Chondrocyte (in vitro differentiated cells): ENCODE measurements at regions not wholly inside any gene's neighbourhood (a gene's known extent, or its start where the extent isn't known, plus 50 kb on each side); places are given as distances from the start of the nearest gene placed in this dataset.

Source experiments
- DNase-seq: peaks from one replicate; pipeline ENCODE4 v3.0.0; 2021; ENCODE audit warnings: mixed read lengths, low spot score
- H3K27ac Mint-ChIP-seq: one replicate; pipeline ENCODE4 v1.8.0; 2021; ENCODE audit warnings: mild to moderate bottlenecking, moderate library complexity, mixed read lengths; ENCODE audit not compliant: unreplicated experiment
- H3K27me3 Mint-ChIP-seq: 2 replicates; pipeline ENCODE4 v1.8.0; 2021; ENCODE audit warnings: low read depth, mixed read lengths
- H3K36me3 Mint-ChIP-seq: 2 replicates; pipeline ENCODE4 v1.8.0; 2021; ENCODE audit warnings: low read depth, mixed read lengths
- H3K4me1 Mint-ChIP-seq: 2 replicates; pipeline ENCODE4 v1.8.0; 2021; ENCODE audit warnings: low read depth, mild to moderate bottlenecking, mixed read lengths
- H3K4me3 Mint-ChIP-seq: one replicate; pipeline ENCODE4 v1.8.0; 2021; ENCODE audit warnings: mild to moderate bottlenecking, moderate library complexity, mixed read lengths; ENCODE audit not compliant: unreplicated experiment
- H3K9me3 Mint-ChIP-seq: 2 replicates; pipeline ENCODE4 v1.8.0; 2021; ENCODE audit warnings: low read depth, mixed read lengths
- TF ChIP-seq, protein P1 (sequence below): fragments of 200-600 bp; sonication (generic); IDR thresholded peaks from 2 replicates; pipeline ENCODE4 v1.5.0; 2021; ENCODE audit warnings: antibody characterized with exemption, mild to moderate bottlenecking, moderate library complexity

DNA sequence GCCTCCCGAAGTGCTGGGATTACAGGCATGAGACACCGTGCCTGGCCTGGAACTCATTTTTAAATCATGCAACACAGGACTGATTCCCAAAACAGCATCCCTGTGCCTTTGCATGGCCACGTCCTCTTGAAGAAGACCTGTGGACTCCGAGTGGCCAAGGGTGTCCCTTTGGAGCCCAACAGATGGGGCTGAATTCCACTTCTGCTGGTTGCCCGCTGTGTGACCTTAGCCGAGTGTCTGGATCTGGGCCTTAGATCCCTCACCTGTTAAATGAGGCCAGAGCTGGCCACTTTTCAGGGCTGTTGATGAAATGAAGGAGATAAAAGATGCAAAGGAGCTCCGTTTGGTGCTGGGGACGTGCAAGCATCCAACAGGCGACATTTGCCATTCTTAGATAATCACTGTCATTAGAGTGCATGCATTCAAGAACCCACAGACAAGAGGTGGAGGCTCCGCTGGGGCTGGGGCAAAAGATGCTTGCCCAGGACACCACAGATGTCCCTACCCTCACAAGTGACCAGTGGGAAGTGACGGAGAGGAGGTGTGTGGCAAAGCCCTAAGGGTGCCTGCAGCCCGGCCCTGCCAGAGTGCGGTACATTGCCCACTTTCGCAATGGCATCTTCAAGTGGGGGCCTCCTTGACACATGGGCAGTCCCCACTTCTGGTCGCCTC lies 354.1 kb upstream of the TNRC6C start:
- peaks cover 3% of the 10 kb centered on the region for H3K27me3 Mint-ChIP-seq
- TF ChIP-seq, protein P1, sequence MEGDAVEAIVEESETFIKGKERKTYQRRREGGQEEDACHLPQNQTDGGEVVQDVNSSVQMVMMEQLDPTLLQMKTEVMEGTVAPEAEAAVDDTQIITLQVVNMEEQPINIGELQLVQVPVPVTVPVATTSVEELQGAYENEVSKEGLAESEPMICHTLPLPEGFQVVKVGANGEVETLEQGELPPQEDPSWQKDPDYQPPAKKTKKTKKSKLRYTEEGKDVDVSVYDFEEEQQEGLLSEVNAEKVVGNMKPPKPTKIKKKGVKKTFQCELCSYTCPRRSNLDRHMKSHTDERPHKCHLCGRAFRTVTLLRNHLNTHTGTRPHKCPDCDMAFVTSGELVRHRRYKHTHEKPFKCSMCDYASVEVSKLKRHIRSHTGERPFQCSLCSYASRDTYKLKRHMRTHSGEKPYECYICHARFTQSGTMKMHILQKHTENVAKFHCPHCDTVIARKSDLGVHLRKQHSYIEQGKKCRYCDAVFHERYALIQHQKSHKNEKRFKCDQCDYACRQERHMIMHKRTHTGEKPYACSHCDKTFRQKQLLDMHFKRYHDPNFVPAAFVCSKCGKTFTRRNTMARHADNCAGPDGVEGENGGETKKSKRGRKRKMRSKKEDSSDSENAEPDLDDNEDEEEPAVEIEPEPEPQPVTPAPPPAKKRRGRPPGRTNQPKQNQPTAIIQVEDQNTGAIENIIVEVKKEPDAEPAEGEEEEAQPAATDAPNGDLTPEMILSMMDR, result no peak
- no peak overlapping the region for H3K4me3 Mint-ChIP-seq
- peaks cover 45% of the 10 kb centered on the region for H3K4me1 Mint-ChIP-seq
- DNase-seq, result no peak
- no peaks in the 10 kb centered on the region for H3K9me3 Mint-ChIP-seq
- no peak overlapping the region for H3K27ac Mint-ChIP-seq
- H3K36me3 Mint-ChIP-seq, result no peaks in the 10 kb centered on the region

DNA sequence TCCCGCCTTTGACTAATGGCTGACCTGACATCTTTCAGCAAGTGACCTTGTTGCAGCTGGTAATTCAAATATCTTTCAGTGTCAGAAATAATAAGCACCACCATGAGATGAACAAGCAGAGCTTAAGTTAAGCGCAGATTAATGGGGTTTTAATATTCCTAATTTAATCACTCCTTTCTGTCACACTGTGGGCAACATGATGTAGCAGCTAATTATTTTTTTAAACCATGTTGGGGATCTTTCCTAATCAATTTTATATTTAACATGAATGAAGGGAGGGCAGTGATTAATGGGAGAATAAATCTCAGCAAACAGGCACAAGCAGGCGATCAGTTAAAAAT lies 353.6 kb upstream of the TNRC6C start:
- TF ChIP-seq, protein P1, result no peak
- H3K4me1 Mint-ChIP-seq, result peaks cover 45% of the 10 kb centered on the region
- DNase-seq, result no peak

DNA sequence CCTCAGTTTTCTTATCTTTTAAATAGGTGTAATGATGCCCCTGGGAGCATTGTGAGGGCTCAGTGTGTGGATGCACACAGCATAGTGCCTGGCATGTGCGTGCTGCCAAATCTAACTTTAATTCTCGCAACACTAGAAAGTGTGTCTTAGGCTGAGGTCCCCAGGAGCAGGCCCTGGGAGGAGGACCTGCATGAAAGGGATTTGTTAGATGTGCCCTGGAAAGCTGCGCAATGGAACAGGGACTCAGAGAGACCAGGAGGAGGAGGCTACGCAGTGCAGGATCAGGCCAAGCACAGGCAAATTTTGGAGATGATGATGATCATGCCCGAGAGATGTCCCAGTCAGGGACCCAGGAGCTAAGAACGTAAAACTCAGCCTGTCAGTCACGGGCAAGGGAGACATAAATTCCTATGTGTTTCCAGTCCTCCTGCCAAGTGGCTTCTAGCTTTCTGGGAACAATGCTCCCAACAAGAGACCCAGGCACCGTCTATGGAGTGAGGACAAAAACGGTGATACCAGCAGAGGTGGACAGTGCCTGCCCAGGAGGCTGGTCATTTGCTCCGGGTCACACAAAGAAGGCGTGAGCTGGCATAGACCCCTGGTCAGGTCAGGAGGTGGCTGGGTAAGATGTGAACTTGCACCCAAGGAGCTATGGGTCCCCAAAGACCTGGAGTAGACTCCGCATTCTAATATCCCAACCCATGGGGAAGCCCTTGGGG lies 352.2 kb upstream of the TNRC6C start:
- H3K9me3 Mint-ChIP-seq, result no peaks in the 10 kb centered on the region
- no peaks in the 10 kb centered on the region for H3K36me3 Mint-ChIP-seq
- TF ChIP-seq, protein P1, result no peak
- H3K27ac Mint-ChIP-seq, result no peak overlapping the region
- no peak for DNase-seq
- H3K4me1 Mint-ChIP-seq, result peaks cover 37% of the 10 kb centered on the region
- H3K4me3 Mint-ChIP-seq, result no peak overlapping the region
- H3K27me3 Mint-ChIP-seq, result peaks cover 3% of the 10 kb centered on the region

More for the DNA sequence above, 353.6 kb upstream of the TNRC6C start:
- no peak overlapping the region for H3K27ac Mint-ChIP-seq
- H3K36me3 Mint-ChIP-seq, result no peaks in the 10 kb centered on the region
- peaks cover 3% of the 10 kb centered on the region for H3K27me3 Mint-ChIP-seq
- no peaks in the 10 kb centered on the region for H3K9me3 Mint-ChIP-seq
- H3K4me3 Mint-ChIP-seq, result no peak overlapping the region

- peaks cover 6% of the 10 kb centered on the region for H3K27me3 Mint-ChIP-seq
- no peak overlapping the region for H3K4me3 Mint-ChIP-seq
- H3K4me1 Mint-ChIP-seq, result peaks cover 32% of the 10 kb centered on the region
- no peaks in the 10 kb centered on the region for H3K9me3 Mint-ChIP-seq
- TF ChIP-seq, protein P1, result peak; percentile 51
- no peaks in the 10 kb centered on the region for H3K36me3 Mint-ChIP-seq
- no peak for DNase-seq
- no peak overlapping the region for H3K27ac Mint-ChIP-seq
These were observed 351.7 kb upstream of the TNRC6C start for GRCh38 chr17:77606865-77607210.

DNA sequence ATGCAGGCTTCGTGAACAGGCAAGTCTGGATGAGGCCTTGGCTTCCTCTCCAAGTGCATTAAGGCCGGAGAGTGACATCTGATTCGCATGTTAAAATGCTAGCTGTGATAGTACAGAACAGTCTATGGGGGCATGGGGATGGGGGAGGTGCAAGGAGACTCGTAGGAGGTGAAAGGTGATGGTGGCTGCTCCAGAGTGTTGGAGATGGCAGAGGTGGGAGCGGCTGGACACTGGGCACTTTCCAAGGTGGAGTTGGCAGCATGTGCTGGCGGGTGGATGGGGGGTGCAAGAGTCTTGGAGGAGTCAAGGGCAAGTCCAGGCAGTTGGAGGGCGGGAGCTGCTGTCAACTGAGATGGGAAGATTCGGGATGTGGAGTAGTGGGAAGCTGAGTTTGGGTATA lies 350.9 kb upstream of the TNRC6C start:
- H3K4me1 Mint-ChIP-seq, result peaks cover 24% of the 10 kb centered on the region
- H3K27ac Mint-ChIP-seq, result no peak overlapping the region
- H3K36me3 Mint-ChIP-seq, result no peaks in the 10 kb centered on the region
- TF ChIP-seq, protein P1, result no peak
- H3K4me3 Mint-ChIP-seq, result no peak overlapping the region
- peaks cover 9% of the 10 kb centered on the region for H3K27me3 Mint-ChIP-seq
- no peaks in the 10 kb centered on the region for H3K9me3 Mint-ChIP-seq
- DNase-seq, result no peak
